GM12874 (cell line): ENCODE measurements at regions not wholly inside any gene's neighbourhood (a gene's known extent, or its start where the extent isn't known, plus 50 kb on each side); places are given as distances from the start of the nearest gene placed in this dataset.

Experiments
- TF ChIP-seq, protein P1 (sequence below): IDR thresholded peaks from 2 replicates; pipeline ENCODE4 v1.5.1; 2011; ENCODE audit warnings: low read depth, mild to moderate bottlenecking, control low read depth, low read length, moderate library complexity; ENCODE audit not compliant: insufficient read depth

DNA sequence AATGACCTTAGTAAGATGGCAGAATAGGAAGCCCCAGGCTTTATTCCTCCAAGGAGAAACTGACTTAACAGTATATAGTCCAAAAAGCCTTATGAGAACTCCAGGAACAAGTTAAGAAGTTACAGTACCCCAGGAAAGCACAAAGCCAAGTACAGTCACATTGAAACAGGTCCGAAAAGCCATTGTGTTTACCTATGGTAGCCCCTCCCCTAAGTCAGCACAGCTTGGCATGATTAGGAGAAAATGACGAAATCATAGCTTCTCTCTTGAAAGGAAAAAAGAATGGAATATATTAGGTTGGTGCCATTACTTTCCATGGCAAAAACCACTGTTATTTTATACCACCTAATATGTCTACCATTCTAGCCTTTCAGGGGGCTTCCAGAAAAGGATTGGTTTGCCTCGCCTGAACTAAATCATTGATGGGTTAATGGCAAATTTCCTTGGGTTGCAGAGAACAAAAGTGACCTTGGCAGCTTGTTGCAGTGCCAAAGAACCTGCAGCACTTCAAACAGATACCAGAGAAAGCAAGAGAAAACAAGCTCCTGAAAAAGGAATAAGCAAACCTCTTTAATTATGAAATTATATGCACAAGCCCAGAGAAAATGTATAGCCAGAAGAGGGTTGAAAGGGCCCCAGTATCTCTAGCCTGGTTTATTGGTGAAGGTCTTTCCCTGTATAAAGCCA lies 130.6 kb downstream of the PTCHD1 start:
- TF ChIP-seq, protein P1, sequence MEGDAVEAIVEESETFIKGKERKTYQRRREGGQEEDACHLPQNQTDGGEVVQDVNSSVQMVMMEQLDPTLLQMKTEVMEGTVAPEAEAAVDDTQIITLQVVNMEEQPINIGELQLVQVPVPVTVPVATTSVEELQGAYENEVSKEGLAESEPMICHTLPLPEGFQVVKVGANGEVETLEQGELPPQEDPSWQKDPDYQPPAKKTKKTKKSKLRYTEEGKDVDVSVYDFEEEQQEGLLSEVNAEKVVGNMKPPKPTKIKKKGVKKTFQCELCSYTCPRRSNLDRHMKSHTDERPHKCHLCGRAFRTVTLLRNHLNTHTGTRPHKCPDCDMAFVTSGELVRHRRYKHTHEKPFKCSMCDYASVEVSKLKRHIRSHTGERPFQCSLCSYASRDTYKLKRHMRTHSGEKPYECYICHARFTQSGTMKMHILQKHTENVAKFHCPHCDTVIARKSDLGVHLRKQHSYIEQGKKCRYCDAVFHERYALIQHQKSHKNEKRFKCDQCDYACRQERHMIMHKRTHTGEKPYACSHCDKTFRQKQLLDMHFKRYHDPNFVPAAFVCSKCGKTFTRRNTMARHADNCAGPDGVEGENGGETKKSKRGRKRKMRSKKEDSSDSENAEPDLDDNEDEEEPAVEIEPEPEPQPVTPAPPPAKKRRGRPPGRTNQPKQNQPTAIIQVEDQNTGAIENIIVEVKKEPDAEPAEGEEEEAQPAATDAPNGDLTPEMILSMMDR, result no peak

DNA sequence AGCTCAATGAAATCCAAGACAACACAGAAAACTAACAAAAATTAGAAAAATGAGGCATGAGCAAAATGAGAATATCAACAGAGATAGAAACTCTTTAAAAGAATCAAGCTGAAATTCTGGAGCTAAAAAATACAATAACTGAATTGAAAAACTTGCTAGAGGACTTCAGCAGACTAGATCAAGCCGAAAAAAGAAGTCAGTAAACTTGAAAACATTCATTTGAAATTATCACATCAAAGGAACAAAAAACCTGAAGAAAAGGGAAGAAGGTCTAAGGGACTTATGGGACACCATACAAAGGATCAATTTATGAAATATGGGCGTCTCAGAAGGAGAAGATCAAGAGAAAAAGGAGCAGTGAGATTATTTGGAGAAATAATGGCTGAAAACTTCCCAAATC lies 131.3 kb downstream of the PTCHD1 start:
- TF ChIP-seq, protein P1, result no peak

DNA sequence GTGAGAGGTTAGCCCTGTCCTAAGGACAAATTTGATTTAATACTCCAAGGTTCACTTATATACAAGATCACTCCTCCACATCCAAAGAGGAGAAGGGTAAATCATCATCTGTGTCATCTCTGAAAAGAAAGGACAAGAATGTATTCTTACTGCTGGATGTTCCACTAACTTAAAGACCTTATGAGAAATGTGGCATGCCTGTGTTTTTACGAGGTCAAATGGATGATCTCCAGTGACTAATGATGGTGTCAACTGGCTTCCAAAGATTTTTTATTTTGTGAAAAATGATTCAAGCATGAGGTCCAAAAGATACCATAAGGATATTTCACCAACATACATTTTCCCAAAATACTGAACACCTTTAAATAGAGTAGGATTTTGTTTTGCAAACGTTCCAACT lies 143.4 kb downstream of the PTCHD1 start:
- TF ChIP-seq, protein P1, result no peak

DNA sequence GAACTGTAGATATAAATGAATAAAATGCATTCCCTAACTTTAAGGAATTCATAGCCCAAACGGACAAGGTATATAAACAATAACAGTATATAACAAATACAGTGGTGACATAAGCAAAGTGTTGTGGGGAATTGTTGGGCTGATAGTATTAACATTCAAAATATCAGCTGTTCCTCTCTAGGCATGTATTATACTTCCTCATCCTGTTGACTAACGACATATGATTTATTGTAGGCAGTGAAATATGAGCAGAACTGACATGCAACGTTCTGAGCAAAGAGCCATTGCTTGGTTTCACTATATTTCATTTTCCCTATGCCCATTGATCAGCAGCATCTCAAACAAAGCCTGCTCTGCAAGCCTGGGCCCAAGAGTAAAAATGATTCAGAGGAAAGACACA lies 143.9 kb downstream of the PTCHD1 start:
- TF ChIP-seq, protein P1, result no peak

DNA sequence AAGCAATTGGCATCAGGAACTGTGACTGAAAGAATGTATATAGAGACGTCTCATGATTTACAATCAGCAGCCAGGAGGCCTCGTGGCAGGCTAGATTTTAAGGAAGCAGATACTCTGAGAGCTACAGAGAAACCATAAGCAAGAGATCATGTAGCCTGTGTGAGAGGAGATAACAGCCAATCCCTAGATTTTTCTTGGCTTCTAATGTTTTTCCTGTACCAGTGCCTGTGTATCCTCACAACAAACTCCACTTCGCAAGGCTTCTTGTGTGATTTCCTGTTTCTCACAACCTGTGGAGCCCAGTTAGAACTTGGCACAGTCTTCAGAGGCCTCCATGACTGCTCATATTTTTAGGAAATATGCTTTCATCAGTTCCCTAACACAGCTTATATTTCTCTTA lies 147.9 kb downstream of the PTCHD1 start:
- TF ChIP-seq, protein P1, result no peak

DNA sequence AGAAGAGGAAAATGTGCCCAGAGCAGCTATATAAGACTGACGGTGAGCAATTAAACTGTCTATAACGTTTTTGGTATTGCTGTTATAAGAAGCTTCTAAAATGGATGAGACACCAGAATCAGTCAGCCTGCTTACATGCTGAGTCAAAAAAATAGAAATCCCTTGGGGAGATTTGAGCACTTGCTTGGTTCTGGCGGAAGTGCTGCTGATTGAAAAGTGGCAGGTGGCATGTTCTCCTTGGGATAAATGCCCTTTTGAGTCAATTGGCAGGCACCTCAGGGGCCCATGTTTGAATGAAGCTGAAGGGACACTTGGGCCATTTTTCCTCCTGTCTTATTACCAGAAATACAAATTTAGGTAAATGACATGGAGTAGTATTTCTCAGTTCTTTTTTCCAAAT lies 148.7 kb downstream of the PTCHD1 start:
- TF ChIP-seq, protein P1, result no peak

DNA sequence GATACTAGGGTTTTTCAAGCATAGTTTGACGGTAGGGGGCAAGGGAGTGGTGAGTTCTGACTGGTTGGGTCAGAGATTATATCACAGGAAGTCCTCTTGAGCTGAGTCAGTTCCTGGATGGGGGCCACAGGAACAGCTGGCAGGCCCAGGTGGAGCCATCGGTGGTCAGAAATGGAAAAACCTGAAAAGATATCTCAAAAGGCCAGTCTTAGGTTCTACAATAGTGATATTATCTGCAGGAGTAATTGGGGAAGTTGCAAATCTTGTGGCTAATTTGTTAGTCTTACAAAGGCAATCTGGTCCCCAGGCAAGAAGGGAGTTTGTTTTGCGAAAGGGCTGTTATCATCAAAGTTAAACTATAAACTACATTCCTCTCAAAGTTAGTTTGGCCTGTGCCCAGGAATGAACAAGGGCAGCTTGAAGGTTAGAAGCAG lies 159.3 kb downstream of the PTCHD1 start:
- TF ChIP-seq, protein P1, result no peak
